ENCODE measurements at regions not wholly inside any gene's neighbourhood (a gene's known extent, or its start where the extent isn't known, plus 50 kb on each side); places are given as distances from the start of the nearest gene placed in this dataset.

DNA sequence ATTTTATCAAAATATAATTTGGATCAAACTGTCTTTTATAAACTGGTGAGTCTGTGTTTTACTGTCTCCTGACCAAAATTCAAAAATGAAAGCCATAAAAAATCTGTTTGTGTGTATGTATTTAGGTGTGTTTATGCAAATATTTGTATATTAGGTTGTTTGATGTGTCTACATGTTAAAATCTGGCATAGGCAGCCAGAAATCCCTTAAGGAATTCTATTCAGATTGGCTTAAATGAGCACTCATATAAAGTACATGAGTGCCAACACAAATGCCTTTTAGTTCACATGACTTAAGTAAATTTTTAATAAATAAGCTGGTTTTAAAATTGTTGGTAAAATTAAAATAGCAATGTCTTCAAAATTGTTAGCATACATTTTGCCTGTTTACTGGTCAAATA is 133.3 kb upstream of the GUCY1A2 start:
- no peak for DNase-seq (ENCODE audit: insufficient read length, low spot score)
- no peak for FAIRE-seq
- TF ChIP-seq, protein P1, sequence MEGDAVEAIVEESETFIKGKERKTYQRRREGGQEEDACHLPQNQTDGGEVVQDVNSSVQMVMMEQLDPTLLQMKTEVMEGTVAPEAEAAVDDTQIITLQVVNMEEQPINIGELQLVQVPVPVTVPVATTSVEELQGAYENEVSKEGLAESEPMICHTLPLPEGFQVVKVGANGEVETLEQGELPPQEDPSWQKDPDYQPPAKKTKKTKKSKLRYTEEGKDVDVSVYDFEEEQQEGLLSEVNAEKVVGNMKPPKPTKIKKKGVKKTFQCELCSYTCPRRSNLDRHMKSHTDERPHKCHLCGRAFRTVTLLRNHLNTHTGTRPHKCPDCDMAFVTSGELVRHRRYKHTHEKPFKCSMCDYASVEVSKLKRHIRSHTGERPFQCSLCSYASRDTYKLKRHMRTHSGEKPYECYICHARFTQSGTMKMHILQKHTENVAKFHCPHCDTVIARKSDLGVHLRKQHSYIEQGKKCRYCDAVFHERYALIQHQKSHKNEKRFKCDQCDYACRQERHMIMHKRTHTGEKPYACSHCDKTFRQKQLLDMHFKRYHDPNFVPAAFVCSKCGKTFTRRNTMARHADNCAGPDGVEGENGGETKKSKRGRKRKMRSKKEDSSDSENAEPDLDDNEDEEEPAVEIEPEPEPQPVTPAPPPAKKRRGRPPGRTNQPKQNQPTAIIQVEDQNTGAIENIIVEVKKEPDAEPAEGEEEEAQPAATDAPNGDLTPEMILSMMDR (IDR thresholded peaks at IDR 0.05; ENCODE audit: insufficient read depth, missing control alignments), result no peak

DNA sequence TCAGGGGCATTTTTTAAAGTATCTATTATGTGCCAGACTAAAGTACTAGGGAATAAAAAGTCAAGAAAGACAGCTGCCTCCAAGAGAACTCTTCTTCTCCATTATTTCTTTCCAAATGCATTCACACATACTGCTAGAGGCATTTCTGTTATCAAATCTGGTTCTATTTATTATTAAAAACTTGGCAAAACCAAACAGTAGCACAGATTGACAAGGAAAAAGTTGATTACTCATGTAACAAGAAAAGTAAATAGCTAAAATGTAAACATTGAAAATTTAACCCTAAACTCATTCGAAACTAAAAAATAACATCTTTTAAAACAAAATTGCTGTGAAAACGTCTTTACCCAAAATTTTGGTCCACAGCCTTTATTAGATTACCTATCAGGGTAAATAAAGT is 132.9 kb upstream of the GUCY1A2 start:
- TF ChIP-seq, protein P1 (IDR thresholded peaks at IDR 0.05; ENCODE audit: insufficient read depth, missing control alignments), result no peak
- no peak for FAIRE-seq
- DNase-seq (ENCODE audit: insufficient read length, low spot score), result no peak

DNA sequence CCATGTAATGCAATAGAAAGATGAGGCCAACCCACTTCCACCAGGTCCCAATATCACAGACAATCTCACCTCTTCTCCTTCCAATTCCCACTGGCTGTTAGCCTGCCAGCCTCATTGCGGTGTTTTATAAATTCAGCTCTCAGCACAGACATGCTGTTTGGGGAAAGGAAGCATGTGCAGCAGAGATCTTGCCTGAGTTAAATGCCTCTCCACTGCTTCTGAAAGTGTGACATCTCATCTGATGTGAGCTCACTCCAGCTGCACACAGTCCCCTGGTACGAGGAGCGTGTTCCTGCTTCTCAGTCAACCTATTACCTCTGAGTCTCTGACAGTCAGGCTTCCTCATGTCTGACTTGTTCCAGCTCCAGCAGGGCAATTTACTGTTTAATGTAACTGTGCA is 122.7 kb upstream of the GUCY1A2 start:
- FAIRE-seq (no peak), DNase-seq (ENCODE audit: insufficient read length, low spot score) (no peak)
- TF ChIP-seq, protein P1 (IDR thresholded peaks at IDR 0.05; ENCODE audit: insufficient read depth, missing control alignments), result no peak

DNA sequence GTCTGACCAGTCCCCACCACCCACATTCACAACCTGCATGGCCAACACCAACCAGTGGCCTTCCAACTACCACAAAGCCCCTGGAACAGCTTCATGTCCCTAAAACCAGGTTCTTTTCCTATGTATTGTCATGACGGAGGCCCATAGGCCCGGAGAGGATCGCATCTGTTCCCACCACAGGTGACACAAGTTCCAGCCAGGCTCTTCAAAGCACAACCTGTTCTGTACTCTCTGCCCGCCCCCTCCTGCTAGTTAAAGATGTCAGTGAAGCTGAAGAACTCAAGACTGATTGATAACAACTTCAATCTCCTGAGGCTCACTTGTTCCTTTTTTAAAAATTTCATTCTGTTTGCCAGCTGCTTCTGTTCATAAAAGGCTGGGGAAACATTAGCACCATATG is 121.1 kb upstream of the GUCY1A2 start:
- FAIRE-seq, result no peak
- DNase-seq (ENCODE audit: insufficient read length, low spot score), result no peak
- TF ChIP-seq, protein P1 (IDR thresholded peaks at IDR 0.05; ENCODE audit: insufficient read depth, missing control alignments), result no peak

DNA sequence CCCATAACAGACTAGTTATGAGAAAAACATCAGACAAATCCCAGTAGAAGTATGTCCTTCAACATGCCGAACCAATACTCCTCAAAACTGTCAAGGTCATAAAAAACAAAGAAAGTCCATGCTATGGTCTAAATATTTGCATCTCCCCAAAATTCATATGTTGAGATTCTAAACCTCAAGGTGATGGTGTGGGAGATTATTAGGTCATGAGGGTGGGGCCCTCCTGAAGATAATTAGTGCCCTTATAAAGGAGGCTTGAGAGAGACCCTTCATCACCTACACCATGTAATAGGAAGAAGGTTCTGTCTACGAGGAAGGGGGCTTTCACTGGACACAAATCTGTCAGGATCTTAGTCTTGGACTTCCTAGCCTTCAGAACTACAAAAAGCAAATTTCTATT is 118.6 kb upstream of the GUCY1A2 start:
- FAIRE-seq, result no peak
- DNase-seq (ENCODE audit: insufficient read length, low spot score), result no peak
- TF ChIP-seq, protein P1 (IDR thresholded peaks at IDR 0.05; ENCODE audit: insufficient read depth, missing control alignments), result no peak

DNA sequence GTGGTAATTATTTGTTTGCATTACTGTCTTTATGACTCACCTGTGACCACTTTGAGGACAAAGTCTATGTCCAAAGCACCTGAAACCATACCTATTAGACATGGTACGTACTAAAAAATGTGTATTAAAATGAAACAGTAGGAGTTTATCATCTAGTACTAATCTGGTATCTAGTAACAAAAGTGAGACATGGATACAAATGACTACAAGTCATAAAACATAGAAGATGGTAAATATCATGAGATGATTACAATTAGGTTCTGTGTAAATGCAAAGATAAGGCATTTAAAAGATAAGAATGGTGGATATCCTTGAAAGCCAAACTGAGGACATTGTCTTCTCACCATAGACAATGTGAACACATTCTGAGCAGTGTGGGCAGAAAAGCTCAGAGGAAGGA is 113.5 kb upstream of the GUCY1A2 start:
- TF ChIP-seq, protein P1 (IDR thresholded peaks at IDR 0.05; ENCODE audit: insufficient read depth, missing control alignments), result no peak
- no peak for DNase-seq (ENCODE audit: insufficient read length, low spot score)
- FAIRE-seq, result no peak

DNA sequence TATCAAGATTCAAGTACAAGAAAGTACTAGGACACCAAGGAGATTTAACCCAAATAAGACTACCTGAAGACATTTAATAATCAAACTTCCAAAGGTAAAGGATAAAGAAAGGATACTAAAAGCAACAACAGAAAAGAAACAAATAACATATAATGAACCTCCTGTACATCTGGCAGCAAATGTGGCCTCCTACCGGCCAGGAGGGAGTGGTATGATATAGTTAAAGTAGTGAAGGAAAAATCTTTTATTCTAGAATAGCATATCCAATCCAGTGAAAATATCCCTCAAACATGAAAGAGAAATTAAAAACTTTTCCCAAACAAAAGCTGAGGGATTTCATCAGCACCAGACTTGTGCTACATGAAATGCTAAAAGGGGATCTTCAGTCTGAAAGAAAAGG is 104.7 kb upstream of the GUCY1A2 start:
- TF ChIP-seq, protein P1 (IDR thresholded peaks at IDR 0.05; ENCODE audit: insufficient read depth, missing control alignments), result no peak
- FAIRE-seq, result no peak

More for the DNA sequence above, 104.7 kb upstream of the GUCY1A2 start:
- no peak for DNase-seq (ENCODE audit: insufficient read length, low spot score)

Data from D721Med (cell line).